ENCODE measurements at regions not wholly inside any gene's neighbourhood (a gene's known extent, or its start where the extent isn't known, plus 50 kb on each side); places are given as distances from the start of the nearest gene placed in this dataset.

DNA sequence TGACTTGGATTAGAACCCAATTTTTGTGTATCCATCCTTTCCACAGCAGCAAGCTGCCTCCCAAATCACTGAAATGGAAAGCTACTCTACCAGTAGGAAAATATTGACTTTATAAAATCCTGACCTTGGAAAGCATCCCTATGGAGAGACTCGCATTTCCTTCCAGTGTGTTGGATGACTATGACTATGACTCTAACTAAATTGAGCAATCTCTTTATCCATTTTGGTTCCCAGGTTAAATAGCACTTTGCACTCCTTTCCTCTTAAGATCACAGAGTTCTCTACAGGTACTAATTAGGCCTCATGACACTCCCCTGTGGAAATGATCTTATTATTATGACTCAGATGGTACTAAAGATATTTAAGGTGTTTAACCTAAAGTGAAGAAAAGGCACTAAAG, 431.8 kb downstream of the PPARGC1A start:
- no peak for TF ChIP-seq EP300 (IDR thresholded peaks at IDR 0.05)
- TF ChIP-seq POLR2A (IDR thresholded peaks at IDR 0.05), result no peak
